HG03439 (cell line): ENCODE measurements at regions not wholly inside any gene's neighbourhood (a gene's known extent, or its start where the extent isn't known, plus 50 kb on each side); places are given as distances from the start of the nearest gene placed in this dataset.

Experiments
- ATAC-seq: cut with Tn5 transposase; IDR thresholded peaks from one replicate; pipeline ENCODE4 v1.9.1; 2021; ENCODE audit warnings: mild to moderate bottlenecking, moderate library complexity; ENCODE audit not compliant: unreplicated experiment

DNA sequence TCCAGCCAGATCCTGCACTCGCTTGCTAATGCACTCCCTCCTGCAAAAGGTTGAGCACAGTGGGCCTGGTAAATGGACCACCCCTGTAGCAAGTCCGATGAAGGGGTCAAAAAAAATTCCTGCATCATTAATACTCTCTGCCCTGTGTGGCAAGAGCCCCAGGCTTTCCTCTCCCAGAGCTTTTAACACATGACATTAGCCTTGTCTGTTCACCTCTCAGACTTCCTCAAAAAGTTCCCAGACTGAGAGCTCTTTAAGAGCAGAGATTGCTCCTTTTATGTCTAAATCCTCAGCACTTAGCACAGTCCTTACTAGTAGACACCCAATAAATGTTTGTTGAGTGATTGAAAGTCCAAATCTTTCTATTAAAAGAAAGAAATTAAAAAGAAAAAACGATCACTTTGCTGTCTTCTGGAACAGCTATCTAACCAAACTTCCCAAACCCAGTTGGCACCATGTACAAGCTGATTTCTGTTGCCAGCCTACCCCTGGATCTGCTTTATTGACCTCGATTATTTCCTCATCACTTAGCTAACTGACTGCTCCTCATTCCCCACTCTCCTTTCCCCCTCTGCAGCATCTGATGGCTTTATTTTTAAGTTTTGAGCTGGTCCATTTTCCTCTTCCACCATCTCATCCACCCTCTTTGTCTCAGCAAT is 209.8 kb downstream of the ENC1 start:
- no peak for ATAC-seq

DNA sequence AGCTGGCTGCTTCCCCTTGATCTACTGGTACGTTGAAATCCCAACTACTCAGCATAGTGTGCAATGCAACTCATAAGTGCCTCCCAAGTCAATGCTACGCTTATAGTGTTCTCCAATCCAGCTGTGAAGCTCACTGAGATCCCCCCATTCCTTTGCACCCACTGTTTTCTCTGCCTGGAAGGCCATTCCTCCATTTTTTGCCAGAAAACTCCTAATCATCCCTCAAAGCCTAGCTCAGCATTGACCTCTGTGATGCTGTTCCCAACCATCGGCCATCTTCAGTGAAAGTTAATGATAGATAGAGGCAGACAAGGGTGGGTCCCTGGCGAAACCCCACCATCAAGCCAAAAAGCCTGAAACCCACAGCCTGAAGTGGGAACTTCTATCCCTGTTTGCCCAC is 211.0 kb downstream of the ENC1 start:
- ATAC-seq = no peak

DNA sequence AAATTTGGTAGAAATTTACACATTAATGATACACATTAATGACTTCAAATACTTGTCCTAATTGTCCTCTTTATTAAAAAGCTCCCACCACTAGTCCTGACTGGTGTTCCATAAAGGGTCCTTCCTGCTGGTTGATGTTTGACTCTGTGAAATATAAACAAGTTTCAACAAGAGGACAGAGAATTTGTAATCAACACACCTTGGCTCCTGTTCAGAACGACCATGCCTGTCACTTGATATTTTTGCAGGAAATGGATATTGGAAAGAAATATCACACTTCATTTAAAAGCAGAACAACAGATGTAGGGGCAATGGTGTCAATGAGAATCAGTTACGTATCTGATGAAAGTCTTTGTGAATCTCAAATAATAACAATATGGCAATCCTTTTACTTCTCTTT is 211.7 kb downstream of the ENC1 start:
- no peak for ATAC-seq

DNA sequence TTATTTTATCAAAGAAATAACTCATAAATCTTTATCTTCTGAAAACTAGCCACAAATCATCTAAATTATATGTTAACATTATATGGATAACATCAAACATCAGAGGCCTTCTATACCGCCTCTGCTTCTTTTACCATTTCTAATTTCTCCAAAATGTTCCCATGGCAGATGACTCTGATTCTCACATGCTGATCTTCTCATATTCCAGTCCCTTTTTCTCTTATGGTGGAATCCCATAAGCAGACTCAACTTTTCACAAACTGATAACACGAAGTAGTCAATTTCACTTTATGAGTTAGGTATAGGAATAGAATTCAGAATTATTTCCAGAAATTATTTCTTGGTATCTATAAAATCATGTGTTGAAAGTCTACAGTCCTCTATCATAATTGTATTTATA is 212.3 kb downstream of the ENC1 start:
- no peak for ATAC-seq

DNA sequence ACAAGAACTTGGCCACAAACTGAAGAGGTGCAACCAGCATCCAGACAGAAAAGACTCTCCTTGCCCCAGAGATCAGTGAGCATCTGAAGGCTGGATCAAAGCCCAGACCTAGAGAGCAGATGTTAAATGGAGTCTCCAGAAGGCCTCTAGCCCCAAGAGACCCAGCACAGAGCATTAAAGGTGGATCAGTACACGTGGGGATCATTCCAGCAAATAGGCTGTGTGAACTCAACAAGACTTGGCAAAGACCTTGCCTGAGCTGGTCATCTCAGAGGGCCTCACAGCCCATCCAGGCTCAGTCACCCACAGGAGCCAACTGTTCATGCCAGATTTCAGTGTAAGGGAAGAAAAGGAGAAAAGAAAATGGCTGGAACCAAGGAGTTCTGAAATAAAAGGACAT is 214.0 kb downstream of the ENC1 start:
- ATAC-seq = no peak

DNA sequence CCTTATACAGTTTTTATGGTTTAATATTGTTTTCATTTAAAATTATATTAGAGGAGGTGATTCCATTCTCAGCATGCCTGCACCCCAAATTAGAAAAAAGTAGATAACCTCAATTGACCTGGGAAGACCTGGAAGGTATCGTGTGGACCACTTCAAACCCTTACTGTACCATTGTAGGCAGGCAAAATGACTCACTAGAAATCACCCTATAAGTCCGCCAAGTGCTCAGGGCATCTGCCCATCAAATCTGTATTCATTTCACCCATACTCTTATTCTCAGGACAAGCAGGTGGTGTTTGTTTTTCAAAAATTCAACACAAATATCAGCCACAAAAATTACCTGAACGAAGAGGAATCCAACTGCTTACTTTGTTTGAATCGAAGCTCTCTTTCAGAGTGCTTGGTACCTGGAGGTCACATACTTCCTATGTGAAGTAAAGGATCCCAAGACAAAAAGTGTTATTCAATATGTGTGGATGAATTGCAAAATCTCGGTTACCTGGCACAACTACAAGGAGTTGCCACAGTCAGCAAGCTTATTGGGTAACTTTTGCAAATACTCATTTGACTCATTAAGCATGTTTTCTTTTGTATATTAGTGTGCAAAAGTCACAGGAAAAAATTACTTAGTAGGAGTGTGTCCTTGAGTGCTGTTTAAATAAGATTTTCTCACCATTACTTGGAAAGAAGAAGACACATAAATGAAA is 216.2 kb downstream of the ENC1 start:
- ATAC-seq = no peak

DNA sequence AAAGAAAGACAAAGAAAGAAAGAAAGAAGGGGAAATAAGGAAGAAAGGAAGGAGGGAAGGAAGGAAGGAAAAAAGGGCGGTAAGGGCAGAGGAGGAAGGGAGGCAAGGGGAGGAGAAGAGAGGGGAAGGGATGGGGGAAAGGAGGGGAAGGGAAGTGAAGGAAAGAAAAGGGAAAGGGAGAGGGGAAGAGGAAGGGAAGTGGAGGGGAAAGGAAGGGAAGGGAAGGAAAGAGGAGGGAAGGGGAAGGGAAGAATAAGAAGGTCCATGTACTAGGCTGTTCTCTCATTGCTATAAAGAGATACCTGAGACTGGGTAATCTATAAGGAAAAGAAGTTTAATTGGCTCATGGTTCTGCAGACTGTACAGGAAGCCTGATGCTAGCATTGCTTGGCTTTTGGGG is 217.1 kb downstream of the ENC1 start:
- no peak for ATAC-seq

DNA sequence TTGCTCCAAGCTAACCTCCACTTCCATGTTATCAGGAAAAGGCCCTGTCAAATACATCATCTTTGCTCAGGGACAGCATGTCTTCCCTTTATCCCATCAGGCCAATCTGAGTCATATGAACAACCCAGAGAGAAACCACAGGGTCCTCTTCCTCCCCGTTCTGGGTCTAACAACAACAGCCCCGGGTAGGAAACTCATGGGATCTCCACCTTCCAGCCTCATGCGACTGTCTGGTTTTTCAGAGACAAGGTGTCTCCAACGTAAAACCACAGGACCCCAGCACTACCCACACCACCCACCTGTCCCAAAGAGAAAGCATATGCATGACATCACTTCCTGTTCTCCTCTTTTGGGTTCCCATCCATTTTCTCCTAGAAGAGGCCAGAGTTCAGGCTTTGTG is 217.9 kb downstream of the ENC1 start:
- no peak for ATAC-seq

DNA sequence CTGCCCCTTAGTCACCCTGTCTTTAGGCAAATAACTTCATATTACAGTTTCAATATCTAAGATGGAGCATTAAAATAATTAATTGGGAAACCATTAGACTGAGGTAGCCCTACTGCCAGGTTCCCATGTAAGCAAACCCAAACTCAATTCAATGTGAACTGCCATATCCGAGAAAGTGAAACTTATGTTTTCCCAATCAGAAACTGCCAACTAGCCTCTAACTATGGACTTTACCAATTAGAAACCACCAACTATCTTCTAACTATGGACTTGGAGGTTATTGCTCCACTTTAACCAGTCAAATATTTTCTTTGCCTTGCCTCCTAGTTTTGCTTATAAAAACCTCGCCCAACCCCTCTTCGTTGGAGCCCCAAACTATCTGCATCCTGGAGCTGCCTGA is 218.5 kb downstream of the ENC1 start:
- no peak for ATAC-seq

DNA sequence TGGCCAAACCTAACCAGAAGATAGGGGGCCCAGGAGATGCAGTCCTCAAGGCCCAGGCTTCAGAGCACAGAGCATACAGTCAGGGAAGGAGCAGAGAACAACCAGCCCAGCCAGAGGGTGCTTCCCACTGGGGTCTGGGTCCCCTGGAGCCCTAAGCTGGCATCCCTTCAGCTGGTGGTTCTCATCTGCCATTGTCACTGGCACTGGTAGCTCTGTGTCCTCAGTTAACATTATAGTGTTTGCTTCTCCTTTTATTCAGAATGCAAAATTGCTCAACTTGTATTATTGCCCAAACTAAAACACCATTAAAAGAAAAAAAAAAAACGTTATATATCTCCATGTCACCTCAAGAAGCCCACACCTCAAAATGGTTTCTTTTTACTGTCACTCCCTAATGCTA is 219.2 kb downstream of the ENC1 start:
- ATAC-seq = no peak

DNA sequence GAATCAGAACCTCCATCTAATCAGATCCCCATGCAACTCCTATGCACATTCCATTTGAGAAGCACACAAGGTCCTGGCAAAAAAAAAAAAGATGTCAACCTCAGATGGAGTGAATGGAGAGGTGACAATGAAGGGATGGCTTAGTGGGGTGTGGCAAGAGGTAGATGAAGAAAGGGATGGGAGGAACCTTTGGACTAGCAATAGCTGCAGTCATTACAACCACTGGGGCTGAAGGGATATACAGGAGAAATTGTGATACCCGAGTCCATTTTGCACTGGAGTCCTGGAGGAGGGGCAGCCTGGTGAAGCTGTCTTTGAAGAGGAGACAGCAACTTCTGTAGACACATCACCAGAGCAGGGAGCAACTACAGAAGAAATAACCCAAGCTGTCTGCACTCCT is 219.6 kb downstream of the ENC1 start:
- no peak for ATAC-seq

DNA sequence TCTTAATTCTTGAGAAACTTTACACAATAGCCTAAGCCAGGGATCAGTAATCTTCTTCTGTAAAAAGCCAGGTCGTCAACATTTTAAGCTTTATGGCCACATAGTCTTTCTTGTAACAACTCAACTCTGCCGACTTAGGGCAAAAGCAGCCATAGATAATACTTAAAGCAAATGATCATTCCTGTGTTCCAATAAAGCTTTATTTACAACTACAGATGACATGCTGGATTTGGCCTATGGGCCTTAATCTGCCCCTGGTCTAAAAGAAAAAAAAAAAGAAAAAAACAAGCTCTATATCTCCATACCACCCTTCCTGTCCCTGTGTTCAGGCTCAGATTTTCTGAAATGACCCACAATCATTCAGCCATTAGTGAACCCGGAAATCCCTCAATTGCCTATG is 220.3 kb downstream of the ENC1 start:
- ATAC-seq = no peak

DNA sequence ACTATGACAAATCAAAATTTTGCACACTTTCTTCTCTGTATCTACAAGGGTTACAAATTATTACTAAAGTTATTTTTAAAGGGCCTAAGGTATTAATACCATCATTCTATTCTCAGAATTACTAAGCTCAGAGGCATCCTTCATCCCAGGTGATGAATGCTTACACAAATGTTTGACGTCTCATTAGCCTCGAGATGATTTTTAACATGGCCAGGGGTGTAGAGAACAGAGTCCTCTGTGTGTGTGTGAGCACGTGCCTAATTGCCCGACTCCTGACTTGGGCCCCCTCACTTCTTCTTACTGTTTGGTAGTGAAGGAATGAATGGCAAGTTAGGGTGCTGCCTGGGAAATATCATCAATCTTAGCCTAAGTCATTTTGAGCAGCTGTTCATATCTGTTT is 221.1 kb downstream of the ENC1 start:
- ATAC-seq = no peak

DNA sequence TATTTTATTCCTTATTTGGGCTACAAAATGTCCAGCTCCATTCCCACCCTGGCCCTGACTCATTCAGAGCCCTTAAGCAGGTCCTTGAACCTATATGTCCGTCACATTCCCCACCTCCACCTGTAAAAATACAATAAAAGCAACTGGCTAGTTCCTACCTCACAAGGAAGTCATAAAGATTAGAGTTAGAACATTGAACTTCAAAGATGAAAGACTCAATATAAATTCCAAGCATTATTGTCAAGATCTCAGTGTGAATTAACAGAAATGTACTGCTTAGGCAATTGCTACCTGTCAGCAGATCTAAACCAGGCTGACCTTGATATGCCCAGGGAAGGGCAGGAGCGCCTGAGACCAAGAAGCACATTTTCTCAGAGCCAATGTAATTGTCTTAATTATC is 221.8 kb downstream of the ENC1 start:
- no peak for ATAC-seq

DNA sequence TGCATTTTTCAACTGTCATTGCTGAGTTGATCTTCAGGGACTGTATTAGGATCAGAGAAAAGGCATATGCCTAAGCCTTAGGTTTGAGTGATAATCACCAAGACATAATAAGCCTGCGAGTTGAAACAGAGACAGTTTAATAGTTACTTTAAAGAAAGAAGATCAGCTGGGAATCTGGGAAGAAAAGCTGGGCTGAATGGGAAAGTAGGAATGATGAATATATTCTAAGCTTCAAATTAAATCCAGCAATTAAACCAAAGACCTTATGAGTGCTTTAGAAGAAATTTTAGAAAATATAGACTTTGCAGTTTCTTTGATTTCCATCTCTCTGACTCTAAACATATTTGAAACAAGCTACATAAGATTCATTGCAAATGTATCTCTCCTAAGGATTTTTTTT is 222.3 kb downstream of the ENC1 start:
- ATAC-seq = no peak

DNA sequence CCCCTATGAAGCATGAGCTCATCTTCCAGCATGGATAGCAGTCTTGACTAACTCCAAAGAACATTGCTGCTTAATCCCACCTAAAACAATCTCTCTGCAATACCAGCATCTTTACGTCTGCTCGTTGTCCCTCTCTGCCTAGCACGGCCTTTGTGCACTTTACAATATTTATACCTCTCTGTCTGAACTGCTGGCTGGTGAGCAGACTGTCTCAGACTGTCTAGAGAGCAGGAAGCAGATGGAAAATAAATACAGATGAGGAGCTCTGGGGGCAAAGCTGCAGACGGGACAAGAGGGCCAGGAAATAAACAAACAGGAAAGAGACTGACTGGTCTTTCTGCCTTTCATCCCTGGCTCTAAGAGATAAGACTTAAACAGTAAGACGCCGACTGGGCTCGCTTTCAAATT is 224.8 kb downstream of the ENC1 start:
- no peak for ATAC-seq

DNA sequence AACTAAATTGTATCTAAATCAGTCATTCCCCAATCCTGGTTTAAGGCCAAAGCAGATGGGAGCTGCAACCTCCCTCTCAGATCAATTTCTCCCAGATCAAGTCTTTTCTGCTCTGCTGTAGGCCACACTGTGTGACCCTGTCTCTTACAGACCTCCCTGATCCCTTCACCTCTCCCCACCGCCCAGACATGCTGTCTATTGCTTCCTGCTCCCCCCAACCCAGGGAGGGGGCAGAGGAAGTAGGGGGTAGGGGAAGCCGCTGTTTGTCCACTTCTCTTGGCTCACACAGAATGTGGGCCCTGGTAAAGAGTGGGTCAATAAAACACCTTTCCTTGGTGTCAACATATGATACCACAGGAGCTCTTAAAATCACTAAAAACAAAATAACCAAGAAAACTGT is 226.3 kb downstream of the ENC1 start:
- ATAC-seq = no peak

DNA sequence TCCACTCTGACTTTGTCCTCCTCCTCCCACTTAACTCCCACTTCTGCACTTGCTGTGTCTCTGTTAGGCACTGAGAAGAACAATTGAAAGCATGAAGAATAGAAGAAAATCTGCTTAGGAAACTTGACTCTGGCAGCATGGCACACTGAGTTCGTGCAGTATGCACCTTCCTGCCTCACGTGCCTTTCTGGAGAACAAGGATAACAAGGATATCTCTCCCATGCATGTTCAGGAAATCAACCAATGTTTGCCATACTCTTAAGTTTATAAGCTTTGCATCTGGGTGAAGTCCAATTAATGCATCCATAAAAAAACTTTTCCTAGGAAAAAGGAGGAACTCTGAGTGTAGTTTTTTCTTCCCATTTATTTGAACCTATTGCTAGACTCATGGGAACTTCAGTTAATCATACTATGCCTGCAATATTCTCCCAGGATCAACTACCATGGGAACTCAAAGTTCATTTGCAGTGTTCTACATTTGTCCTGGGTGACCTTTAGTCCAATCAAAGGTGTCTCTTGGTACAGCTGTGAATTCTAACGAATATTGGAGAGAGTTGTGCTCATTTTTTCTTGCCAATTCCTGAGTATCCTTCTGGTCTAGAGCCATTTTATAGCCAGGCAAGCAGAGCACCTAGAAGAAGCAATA is 227.0 kb downstream of the ENC1 start:
- ATAC-seq = no peak

DNA sequence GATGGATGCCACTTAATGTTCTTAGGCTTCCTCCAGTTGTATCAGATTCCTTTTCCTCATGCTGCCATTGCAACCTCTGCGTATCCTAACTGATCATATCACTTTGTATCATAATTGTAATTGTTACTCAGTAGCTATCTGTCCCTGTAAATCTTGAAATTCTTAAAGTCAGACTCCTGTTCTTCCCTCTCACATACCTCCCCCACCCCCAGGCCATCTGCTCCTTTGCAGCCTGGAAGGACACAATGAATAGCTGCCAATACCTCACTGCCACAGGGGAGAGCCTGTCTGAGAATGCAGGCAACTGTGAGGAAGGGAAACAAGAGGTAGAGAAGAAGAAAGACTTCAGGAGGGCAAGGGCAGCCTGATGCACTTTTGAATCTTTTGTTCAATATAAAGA is 228.5 kb downstream of the ENC1 start:
- no peak for ATAC-seq

DNA sequence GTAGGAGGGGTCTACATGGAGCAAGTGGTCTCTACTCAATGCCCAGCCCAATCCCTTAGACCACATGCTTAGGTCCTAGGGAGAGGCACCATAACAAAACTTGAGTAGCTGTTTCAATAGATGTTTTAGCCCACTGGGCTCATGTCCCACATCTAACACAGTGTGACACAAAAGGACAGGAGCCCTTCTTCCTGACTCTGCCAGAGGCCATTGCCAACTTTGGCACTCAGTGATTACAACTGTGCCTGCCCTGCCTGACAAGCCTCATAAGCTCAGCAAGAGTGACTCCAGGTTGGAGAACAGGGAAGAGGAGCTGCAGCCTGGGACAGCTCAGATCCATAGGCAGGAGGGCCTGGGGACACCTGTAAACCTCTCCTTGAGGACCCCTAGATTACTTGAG is 230.8 kb downstream of the ENC1 start:
- ATAC-seq = no peak

DNA sequence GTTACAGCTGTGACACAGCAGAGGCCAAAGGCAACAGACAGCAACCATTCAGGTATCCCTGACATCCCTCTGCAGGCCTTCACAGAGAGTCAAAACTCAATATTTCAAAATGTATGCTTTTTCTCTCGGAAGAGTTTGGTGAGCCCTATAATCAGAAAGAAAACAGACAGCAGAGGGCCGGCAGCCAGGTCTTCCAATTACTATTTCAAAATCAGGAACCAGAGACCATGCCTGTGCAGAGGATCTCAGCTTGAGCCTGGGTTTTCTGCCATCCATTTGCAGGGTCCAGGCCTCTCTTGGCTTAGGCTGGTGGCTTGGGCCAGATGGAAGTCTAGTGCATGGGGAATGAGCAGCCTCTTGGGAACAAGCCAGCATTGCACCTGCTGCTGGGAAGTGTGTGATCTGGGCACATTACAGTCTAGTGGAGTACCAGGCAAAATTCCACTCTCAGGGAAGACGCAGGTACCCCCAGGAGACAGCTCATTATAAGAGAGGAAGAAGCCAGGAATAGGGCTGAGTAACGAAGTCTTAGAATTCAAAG is 231.3 kb downstream of the ENC1 start:
- no peak for ATAC-seq
